Fibroblast of the conjunctiva (primary cell): ENCODE measurements at regions not wholly inside any gene's neighbourhood (a gene's known extent, or its start where the extent isn't known, plus 50 kb on each side); places are given as distances from the start of the nearest gene placed in this dataset.

Source experiments
- DNase-seq: peaks from one replicate; pipeline ENCODE4 v3.0.0-alpha.2; 2010; ENCODE audit warnings: low read depth

- DNase-seq = no peak
These were observed 357.6 kb downstream of the RPS29 start for GRCh38 chr14:49228552-49228951.

GRCh38 chr14:49221316-49221715, 364.9 kb downstream of the RPS29 start:
- no peak for DNase-seq

GRCh38 chr14:49220492-49220891, 365.7 kb downstream of the RPS29 start:
- no peak for DNase-seq

- DNase-seq = no peak
These were observed 367.6 kb downstream of the RPS29 start for GRCh38 chr14:49218436-49219092.

- DNase-seq = no peak
These were observed 373.5 kb downstream of the RPS29 start for GRCh38 chr14:49212721-49213120.

GRCh38 chr14:49209416-49209815, 376.8 kb downstream of the RPS29 start:
- no peak for DNase-seq

GRCh38 chr14:49206828-49207227, 379.4 kb downstream of the RPS29 start:
- no peak for DNase-seq

- DNase-seq = no peak
These were observed 382.5 kb downstream of the RPS29 start for GRCh38 chr14:49203676-49204075.

- no peak for DNase-seq
These were observed 387.0 kb downstream of the RPS29 start for GRCh38 chr14:49199159-49199558.

GRCh38 chr14:49196327-49196726, 389.9 kb downstream of the RPS29 start:
- no peak for DNase-seq

- DNase-seq = no peak
These were observed 392.1 kb downstream of the RPS29 start for GRCh38 chr14:49194067-49194466.

- no peak for DNase-seq
These were observed 392.7 kb downstream of the RPS29 start for GRCh38 chr14:49193332-49194065.

GRCh38 chr14:49191380-49191779, 394.8 kb downstream of the RPS29 start:
- no peak for DNase-seq

GRCh38 chr14:49189375-49189774, 396.8 kb downstream of the RPS29 start:
- no peak for DNase-seq

GRCh38 chr14:49187799-49188198, 398.4 kb downstream of the RPS29 start:
- no peak for DNase-seq

GRCh38 chr14:49173765-49174373, 412.3 kb downstream of the RPS29 start:
- DNase-seq = peak; percentile 39

GRCh38 chr14:49164074-49164473, 422.1 kb downstream of the RPS29 start:
- DNase-seq = no peak

GRCh38 chr14:49160983-49161382, 425.2 kb downstream of the RPS29 start:
- DNase-seq = no peak

GRCh38 chr14:49159081-49159480, 427.1 kb downstream of the RPS29 start:
- DNase-seq = no peak

GRCh38 chr14:49139593-49139992, 446.6 kb downstream of the RPS29 start:
- no peak for DNase-seq

- DNase-seq = no peak
These were observed 451.2 kb downstream of the RPS29 start for GRCh38 chr14:49134940-49135339.

- DNase-seq = no peak
These were observed 464.9 kb downstream of the RPS29 start for GRCh38 chr14:49121246-49121645.

- no peak for DNase-seq
These were observed 471.9 kb downstream of the RPS29 start for GRCh38 chr14:49114161-49114893.
